Astrocyte (in vitro differentiated cells and primary cell): ENCODE measurements at regions not wholly inside any gene's neighbourhood (a gene's known extent, or its start where the extent isn't known, plus 50 kb on each side); places are given as distances from the start of the nearest gene placed in this dataset.

Source experiments
- DNase-seq: peaks from one replicate; pipeline ENCODE4 v3.0.0-alpha.2; 2010; ENCODE audit warnings: low read depth
- FAIRE-seq: peaks from 2 replicates; lab custom pipeline; 2011; peaks lifted over from hg19 to GRCh38; lab: Jason Lieb, UNC
- H2AFZ ChIP-seq: 2 replicates; pipeline ENCODE4 v1.6.0; 2012; ENCODE audit warnings: low read depth, low read length, inconsistent platforms
- H3K27ac ChIP-seq: 2 replicates; pipeline ENCODE4 v1.5.1; 2011; ENCODE audit warnings: low read depth, low read length, inconsistent platforms
- H3K27me3 ChIP-seq: 2 replicates; pipeline ENCODE4 v1.6.0; 2011; ENCODE audit warnings: low read length, inconsistent platforms; ENCODE audit not compliant: insufficient read depth
- H3K36me3 ChIP-seq: 2 replicates; pipeline ENCODE4 v1.5.1; 2011; ENCODE audit warnings: low read length, inconsistent platforms; ENCODE audit not compliant: insufficient read depth
- H3K4me1 ChIP-seq: 2 replicates; pipeline ENCODE4 v1.5.1; 2011; ENCODE audit warnings: low read length, inconsistent platforms; ENCODE audit not compliant: insufficient read depth
- H3K4me2 ChIP-seq: 2 replicates; pipeline ENCODE4 v1.6.0; 2012; ENCODE audit warnings: low read length, inconsistent platforms
- H3K4me3 ChIP-seq: 2 replicates; pipeline ENCODE4 v1.5.1; 2011; ENCODE audit warnings: low read depth, mild to moderate bottlenecking, low read length, inconsistent platforms; ENCODE audit not compliant: insufficient read depth
- H3K79me2 ChIP-seq: 2 replicates; pipeline ENCODE4 v1.6.0; 2012; ENCODE audit warnings: mild to moderate bottlenecking, low read length, inconsistent platforms; ENCODE audit not compliant: insufficient read depth
- H3K9ac ChIP-seq: 2 replicates; pipeline ENCODE4 v1.6.0; 2012; ENCODE audit warnings: mild to moderate bottlenecking, low read length, inconsistent platforms
- H3K9me3 ChIP-seq: 2 replicates; pipeline ENCODE4 v1.5.1; 2012; ENCODE audit warnings: low read depth, mild to moderate bottlenecking, low read length, inconsistent platforms; ENCODE audit not compliant: insufficient read depth
- H4K20me1 ChIP-seq: 2 replicates; pipeline ENCODE4 v1.6.0; 2012; ENCODE audit warnings: low read length, inconsistent platforms; ENCODE audit not compliant: insufficient read depth
- H3K27ac Mint-ChIP-seq: one replicate; pipeline ENCODE4 v1.8.0; 2021; ENCODE audit warnings: mild to moderate bottlenecking, mixed read lengths; ENCODE audit not compliant: unreplicated experiment
- H3K27me3 Mint-ChIP-seq: one replicate; pipeline ENCODE4 v1.8.0; 2021; ENCODE audit warnings: low read depth, mixed read lengths; ENCODE audit not compliant: unreplicated experiment
- H3K36me3 Mint-ChIP-seq: one replicate; pipeline ENCODE4 v1.8.0; 2021; ENCODE audit warnings: low read depth, mixed read lengths; ENCODE audit not compliant: unreplicated experiment
- H3K4me1 Mint-ChIP-seq: one replicate; pipeline ENCODE4 v1.8.0; 2021; ENCODE audit warnings: low read depth, mixed read lengths; ENCODE audit not compliant: unreplicated experiment
- H3K4me3 Mint-ChIP-seq: one replicate; pipeline ENCODE4 v1.8.0; 2021; ENCODE audit warnings: mild to moderate bottlenecking, moderate library complexity, mixed read lengths; ENCODE audit not compliant: unreplicated experiment
- H3K9me3 Mint-ChIP-seq: one replicate; pipeline ENCODE4 v1.8.0; 2021; ENCODE audit warnings: mild to moderate bottlenecking, mixed read lengths; ENCODE audit not compliant: unreplicated experiment
- CTCF ChIP-seq: IDR thresholded peaks from 2 replicates; pipeline ENCODE4 v1.5.1; 2011; ENCODE audit warnings: low read depth, mild to moderate bottlenecking, inconsistent platforms, low read length, moderate library complexity; ENCODE audit not compliant: insufficient read depth
- EZH2 ChIP-seq: IDR thresholded peaks from 2 replicates; pipeline ENCODE4 v1.6.1; 2012; ENCODE audit warnings: mild to moderate bottlenecking, low read length, inconsistent platforms; ENCODE audit not compliant: insufficient read depth

DNA sequence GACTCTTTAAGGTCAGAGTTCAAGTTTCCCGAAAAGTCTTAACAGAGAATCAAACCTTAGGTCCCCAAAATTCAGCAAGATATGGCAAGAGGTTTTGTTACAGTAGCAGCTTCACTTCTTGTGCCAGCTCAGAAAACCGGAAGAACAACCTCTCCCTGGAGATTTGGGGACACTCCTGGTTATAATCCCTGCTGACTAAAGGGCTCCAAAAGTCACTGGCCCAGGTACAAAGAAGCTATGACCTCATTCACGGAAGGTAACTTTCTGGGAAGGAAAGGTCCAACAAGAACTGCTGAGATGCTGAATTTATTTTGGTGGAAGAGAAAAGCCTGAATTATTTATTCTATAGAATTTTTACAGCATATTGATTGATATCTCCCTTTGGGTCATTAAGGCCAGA is 55.6 kb upstream of the DIO2 start:
- no peaks in the 10 kb centered on the region for H3K4me1 Mint-ChIP-seq
- no peaks in the 10 kb centered on the region for H3K36me3 Mint-ChIP-seq
- no peak overlapping the region for H3K27ac Mint-ChIP-seq
- no peak for TF ChIP-seq CTCF
- TF ChIP-seq EZH2, result no peak
- H3K27me3 ChIP-seq, result no peaks in the 10 kb centered on the region
- H3K9ac ChIP-seq, result no peak overlapping the region
- FAIRE-seq, result no peak
- no peaks in the 10 kb centered on the region for H4K20me1 ChIP-seq
- no peaks in the 10 kb centered on the region for H3K9me3 ChIP-seq
- no peak overlapping the region for H3K4me3 ChIP-seq
- H3K4me2 ChIP-seq, result no peak overlapping the region
- H3K4me1 ChIP-seq, result peaks cover 4% of the 10 kb centered on the region
- H3K4me3 Mint-ChIP-seq, result no peak overlapping the region
- H3K79me2 ChIP-seq, result no peaks in the 10 kb centered on the region
- DNase-seq, result no peak
- no peaks in the 10 kb centered on the region for H3K27me3 Mint-ChIP-seq
- no peak overlapping the region for H3K27ac ChIP-seq
- H3K9me3 Mint-ChIP-seq, result no peaks in the 10 kb centered on the region
- no peaks in the 10 kb centered on the region for H3K36me3 ChIP-seq
- no peak overlapping the region for H2AFZ ChIP-seq

GRCh38 chr14:80264702-80265101 is 53.4 kb upstream of the DIO2 start:
- no peak overlapping the region for H3K4me3 Mint-ChIP-seq
- Histone ChIP-seq H3K79me2 (no peaks in the 10 kb centered on the region), H3K9me3 (no peaks in the 10 kb centered on the region), H3K4me3 (no peak overlapping the region), H3K27me3 (no peaks in the 10 kb centered on the region), H3K4me1 (peaks cover 4% of the 10 kb centered on the region), H3K36me3 (no peaks in the 10 kb centered on the region), H3K27ac (no peak overlapping the region), H3K4me2 (no peak overlapping the region), H2AFZ (no peak overlapping the region), H3K9ac (no peak overlapping the region), H4K20me1 (no peaks in the 10 kb centered on the region)
- no peak overlapping the region for H3K27ac Mint-ChIP-seq
- H3K36me3 Mint-ChIP-seq, result no peaks in the 10 kb centered on the region
- DNase-seq (no peak), FAIRE-seq (no peak)
- TF ChIP-seq CTCF, result no peak
- no peak for TF ChIP-seq EZH2
- H3K9me3 Mint-ChIP-seq, result no peaks in the 10 kb centered on the region
- no peaks in the 10 kb centered on the region for H3K4me1 Mint-ChIP-seq
- H3K27me3 Mint-ChIP-seq, result no peaks in the 10 kb centered on the region
